ENCODE measurements at regions not wholly inside any gene's neighbourhood (a gene's known extent, or its start where the extent isn't known, plus 50 kb on each side); places are given as distances from the start of the nearest gene placed in this dataset.
"Not testable (repeated sequence)": the region's sequence is repeated elsewhere in the genome, so short reads cannot be mapped to it uniquely, and the experiment has no call there.

- ATAC-seq (ENCODE audit: low FRiP score), result no peak
- TF ChIP-seq CTCF (IDR thresholded peaks at IDR 0.05), result no peak
Measured at GRCh38 chr18:73528066-73528465, 619.6 kb downstream of the FBXO15 start.

GRCh38 chr18:73520229-73520628 lies 627.4 kb downstream of the FBXO15 start:
- no peak for TF ChIP-seq CTCF (IDR thresholded peaks at IDR 0.05)
- DNase-seq (ENCODE audit: low spot score), result no peak
- no peak for ATAC-seq (ENCODE audit: low FRiP score)

More at GRCh38 chr18:73528066-73528465, 619.6 kb downstream of the FBXO15 start:
- DNase-seq (ENCODE audit: low spot score), result no peak

GRCh38 chr18:73516056-73516455 lies 631.6 kb downstream of the FBXO15 start:
- ATAC-seq (ENCODE audit: low FRiP score); DNase-seq (ENCODE audit: low spot score): not testable (repeated sequence)

- no peak for TF ChIP-seq CTCF (IDR thresholded peaks at IDR 0.05)
- ATAC-seq (ENCODE audit: low FRiP score) (no peak), DNase-seq (ENCODE audit: low spot score) (no peak)
Measured at GRCh38 chr18:73514449-73514848, 633.2 kb downstream of the FBXO15 start.

GRCh38 chr18:73511771-73512503 lies 635.7 kb downstream of the FBXO15 start:
- no peak for ATAC-seq (ENCODE audit: low FRiP score)
- no peak for TF ChIP-seq CTCF (IDR thresholded peaks at IDR 0.05)

GRCh38 chr18:73509460-73509859 lies 638.2 kb downstream of the FBXO15 start:
- ATAC-seq (ENCODE audit: low FRiP score) (no peak), DNase-seq (ENCODE audit: low spot score) (no peak)
- no peak for TF ChIP-seq CTCF (IDR thresholded peaks at IDR 0.05)

More at GRCh38 chr18:73511771-73512503, 635.7 kb downstream of the FBXO15 start:
- no peak for DNase-seq (ENCODE audit: low spot score)

GRCh38 chr18:73503326-73503725 lies 635.5 kb upstream of the NETO1 start:
- no peak for DNase-seq (ENCODE audit: low spot score)
- TF ChIP-seq CTCF (IDR thresholded peaks at IDR 0.05), result no peak
- ATAC-seq (ENCODE audit: low FRiP score), result no peak

All from omental fat pad (tissue), 3 donors.